ENCODE measurements at regions not wholly inside any gene's neighbourhood (a gene's known extent, or its start where the extent isn't known, plus 50 kb on each side); places are given as distances from the start of the nearest gene placed in this dataset.

GRCh38 chr20:51306521-51307358 lies 235.8 kb downstream of the NFATC2 start:
- in situ Hi-C loops (cut with MboI; ENCODE audit: low sequenced_read_pairs): no loop called here

DNA sequence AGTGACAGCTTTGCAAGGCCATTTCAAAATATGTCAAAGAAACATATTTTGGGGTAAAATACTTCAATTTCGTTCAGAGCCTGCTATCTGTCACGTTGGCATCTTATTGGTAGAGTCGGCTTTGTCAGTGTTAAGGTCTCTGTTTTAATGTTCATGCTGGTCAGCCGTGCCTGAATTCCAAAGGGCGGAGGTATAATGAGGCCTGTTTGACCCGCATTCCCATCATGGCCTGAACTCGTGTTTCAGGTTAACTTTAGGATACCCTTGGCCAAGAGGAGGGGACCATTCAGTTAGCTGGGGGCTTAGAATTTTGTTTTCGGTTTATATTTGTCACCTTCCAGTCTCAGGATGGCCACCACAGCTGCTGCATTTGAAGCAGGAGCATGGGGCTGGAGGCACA lies 236.4 kb downstream of the NFATC2 start:
- in situ Hi-C loops (cut with MboI; ENCODE audit: low sequenced_read_pairs): no loop called here

DNA sequence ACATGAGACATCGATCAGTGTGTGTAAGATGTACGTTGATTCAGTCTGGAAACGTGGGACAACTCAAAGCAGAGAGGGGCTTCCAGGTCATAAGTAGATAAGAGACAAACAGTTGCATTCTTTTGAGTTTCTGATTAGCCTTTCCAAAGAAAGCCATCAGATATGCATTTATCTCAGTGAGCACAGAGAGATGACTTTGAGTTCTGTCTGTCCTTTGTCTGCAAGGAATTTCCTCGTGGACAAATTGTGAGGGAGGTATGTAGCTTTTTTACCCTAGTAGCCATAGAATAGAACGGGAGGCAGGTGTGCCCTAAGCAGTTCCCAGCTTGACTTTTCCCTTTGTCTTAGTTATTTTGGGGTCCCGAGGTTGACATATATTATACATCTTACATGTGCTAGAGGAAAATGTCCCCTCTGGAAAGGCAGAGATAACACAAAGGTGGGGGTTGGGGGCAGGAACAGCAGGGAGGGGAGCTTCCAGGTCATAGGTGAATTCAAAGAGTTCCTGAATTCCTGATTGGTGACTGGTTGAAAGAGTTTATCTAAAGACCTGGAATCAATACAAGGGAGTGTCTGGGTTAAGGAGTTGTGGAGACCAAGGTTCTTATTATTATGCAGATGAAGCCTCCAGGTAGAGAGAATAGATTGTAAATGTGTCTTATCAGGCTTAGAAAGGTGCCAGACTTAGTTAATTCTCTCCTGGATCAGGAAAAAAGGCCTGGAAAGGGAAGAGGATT lies 237.0 kb downstream of the NFATC2 start:
- in situ Hi-C loops (cut with MboI; ENCODE audit: low sequenced_read_pairs): no loop called here

- in situ Hi-C loops (cut with MboI; ENCODE audit: low sequenced_read_pairs): no loop called here
Measured at GRCh38 chr20:51303731-51304670, 238.5 kb downstream of the NFATC2 start.

DNA sequence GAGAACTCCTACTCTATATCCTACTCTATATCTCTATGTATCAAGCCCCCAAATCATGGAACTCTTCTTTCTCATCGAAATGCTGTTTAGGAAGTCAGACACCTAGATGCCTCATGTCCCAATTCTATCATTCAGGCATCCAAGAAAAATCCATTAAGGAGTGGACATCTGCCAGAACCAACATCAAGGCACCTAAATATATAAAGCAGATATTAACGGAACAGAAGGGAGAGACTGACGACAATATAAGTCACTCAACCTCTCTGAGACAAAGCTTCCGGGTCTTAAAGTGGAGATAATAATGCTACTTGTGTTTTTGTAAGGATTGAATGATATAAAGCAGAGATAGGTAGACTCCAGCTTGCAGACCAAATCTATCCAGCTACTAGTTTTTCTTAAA lies 241.5 kb downstream of the NFATC2 start:
- in situ Hi-C loops (cut with MboI; ENCODE audit: low sequenced_read_pairs): no loop called here

GRCh38 chr20:51300104-51300503 lies 242.4 kb downstream of the NFATC2 start:
- in situ Hi-C loops (cut with MboI; ENCODE audit: low sequenced_read_pairs): no loop called here

- in situ Hi-C loops (cut with MboI; ENCODE audit: low sequenced_read_pairs): no loop called here
Measured at GRCh38 chr20:51299413-51299812, 243.1 kb downstream of the NFATC2 start.

DNA sequence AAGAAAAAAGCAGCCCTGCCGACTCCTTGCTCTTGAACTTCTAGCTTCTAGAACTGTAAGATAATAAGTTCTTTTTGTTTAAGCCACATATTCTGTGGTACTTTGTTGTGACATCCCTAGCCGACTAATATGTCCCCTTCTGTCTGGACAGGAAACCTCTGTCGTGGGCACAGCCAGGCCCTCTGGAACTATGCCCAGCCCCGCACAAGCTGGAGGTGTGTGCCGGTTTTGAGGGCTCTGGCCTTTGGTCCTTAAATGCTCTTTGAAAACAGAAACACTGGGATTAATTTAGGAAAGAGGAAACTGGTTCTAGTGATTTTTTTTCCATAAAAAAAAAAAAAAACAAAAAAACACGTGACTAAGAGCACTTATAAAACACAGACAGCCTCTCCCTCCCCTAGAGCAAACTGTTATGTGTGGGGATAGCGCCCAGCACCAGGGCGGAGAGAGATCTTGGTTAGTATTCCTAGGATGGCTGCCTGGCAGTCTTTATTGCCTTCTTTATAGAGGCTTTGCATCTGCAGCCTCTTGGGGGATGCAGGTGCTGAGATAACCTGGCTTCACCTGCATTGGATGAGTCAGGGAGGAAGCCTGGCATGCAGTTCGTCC lies 244.3 kb downstream of the NFATC2 start:
- in situ Hi-C loops (cut with MboI; ENCODE audit: low sequenced_read_pairs): no loop called here

- in situ Hi-C loops (cut with MboI; ENCODE audit: low sequenced_read_pairs): no loop called here
Measured at GRCh38 chr20:51287628-51288413, 254.7 kb downstream of the NFATC2 start.

GRCh38 chr20:51286758-51287157 lies 255.8 kb downstream of the NFATC2 start:
- in situ Hi-C loops (cut with MboI; ENCODE audit: low sequenced_read_pairs): no loop called here

DNA sequence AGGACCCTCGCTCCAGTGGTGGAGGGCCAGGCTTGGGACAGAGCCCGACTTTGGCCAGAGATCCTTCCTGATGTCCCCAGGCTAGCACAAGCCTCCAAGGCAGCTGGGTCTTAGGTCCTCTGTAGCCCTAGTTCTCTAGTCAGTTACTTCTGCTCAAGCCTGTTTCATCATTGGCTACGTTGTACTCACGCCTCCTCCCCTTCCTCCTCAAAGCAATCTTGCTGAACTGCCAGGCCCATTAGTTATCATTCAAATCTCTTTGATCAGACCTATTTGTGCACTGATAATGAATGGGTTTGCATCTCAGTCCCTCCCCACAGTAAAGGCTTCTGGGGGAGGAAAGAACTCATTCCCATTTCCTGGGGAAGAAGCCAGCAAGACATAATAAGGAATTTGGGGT lies 256.8 kb downstream of the NFATC2 start:
- in situ Hi-C loops (cut with MboI; ENCODE audit: low sequenced_read_pairs): no loop called here

GRCh38 chr20:51284871-51285270 lies 257.6 kb downstream of the NFATC2 start:
- in situ Hi-C loops (cut with MboI; ENCODE audit: low sequenced_read_pairs): no loop called here

GRCh38 chr20:51284176-51284575 lies 258.3 kb downstream of the NFATC2 start:
- in situ Hi-C loops (cut with MboI; ENCODE audit: low sequenced_read_pairs): no loop called here

DNA sequence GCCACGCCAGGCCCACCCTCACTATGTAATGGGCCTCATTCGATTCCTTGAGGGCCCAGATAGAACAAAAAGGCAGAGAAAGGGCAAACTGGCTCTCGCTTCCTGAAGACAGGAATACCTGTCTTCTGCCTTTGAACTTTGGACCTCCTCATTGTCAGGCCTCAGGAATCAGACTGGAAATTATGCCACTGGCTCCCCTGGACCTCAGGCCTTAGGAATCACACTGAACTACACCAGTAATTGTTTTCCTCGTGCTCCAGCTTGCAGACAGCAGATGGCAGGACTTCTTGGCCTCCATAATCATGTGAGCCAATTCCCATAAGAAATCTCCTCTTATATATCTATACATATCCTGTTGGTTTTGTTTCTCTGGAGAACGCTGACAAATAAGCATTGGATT lies 258.6 kb upstream of the KCNG1 start:
- in situ Hi-C loops (cut with MboI; ENCODE audit: low sequenced_read_pairs): no loop called here

- in situ Hi-C loops (cut with MboI; ENCODE audit: low sequenced_read_pairs): no loop called here
Measured at GRCh38 chr20:51280047-51280446, 257.1 kb upstream of the KCNG1 start.

DNA sequence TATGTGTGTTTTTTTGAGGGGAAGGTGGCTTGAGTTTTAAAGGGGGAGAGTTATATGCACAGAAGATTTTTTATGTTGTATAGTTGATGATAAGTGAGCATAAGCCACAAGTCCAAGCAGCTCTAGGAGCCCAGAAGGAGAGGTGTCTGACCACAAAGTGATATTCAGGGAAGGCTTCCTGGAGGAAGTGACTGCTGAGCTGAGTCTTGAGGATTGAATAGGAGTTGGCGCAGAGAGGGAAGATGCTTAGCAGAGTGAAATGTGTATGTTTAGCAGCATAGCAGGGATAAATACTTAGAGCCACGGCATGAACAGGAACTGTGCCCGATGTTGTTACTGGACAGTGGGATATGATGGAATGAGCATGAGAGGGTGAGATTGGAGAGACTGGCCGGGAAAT lies 255.1 kb upstream of the KCNG1 start:
- in situ Hi-C loops (cut with MboI; ENCODE audit: low sequenced_read_pairs): no loop called here

- in situ Hi-C loops (cut with MboI; ENCODE audit: low sequenced_read_pairs): no loop called here
Measured at GRCh38 chr20:51276296-51276695, 253.4 kb upstream of the KCNG1 start.

GRCh38 chr20:51275826-51276225 lies 252.9 kb upstream of the KCNG1 start:
- in situ Hi-C loops (cut with MboI; ENCODE audit: low sequenced_read_pairs): no loop called here

DNA sequence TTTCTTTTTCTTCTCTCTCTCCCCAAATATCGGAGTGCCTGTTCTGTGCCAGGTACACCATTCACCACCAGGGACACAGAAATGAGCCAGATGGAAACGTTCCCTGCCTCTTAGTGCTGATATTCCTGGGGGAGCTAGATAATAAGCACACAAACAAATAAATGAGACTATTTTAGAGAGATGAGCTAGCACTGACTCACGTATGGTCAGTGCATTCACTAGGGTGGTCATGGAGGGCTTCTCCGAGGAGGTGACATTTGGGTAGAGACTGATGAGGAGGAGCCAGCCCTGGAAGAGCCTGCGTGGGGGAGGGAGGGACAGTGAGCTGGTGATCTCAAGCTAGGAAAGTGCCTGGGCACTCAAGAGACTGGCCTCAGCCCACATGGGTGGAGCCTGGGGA lies 252.3 kb upstream of the KCNG1 start:
- in situ Hi-C loops (cut with MboI; ENCODE audit: low sequenced_read_pairs): no loop called here

GRCh38 chr20:51272401-51272800 lies 249.5 kb upstream of the KCNG1 start:
- in situ Hi-C loops (cut with MboI; ENCODE audit: low sequenced_read_pairs): no loop called here

Data from HL-60/S4 treated with retinoic acid at 250 ng/mL for 4 days and 3 days (cell line).